Right atrium auricular region (tissue), 2 donors: ENCODE measurements at regions not wholly inside any gene's neighbourhood (a gene's known extent, or its start where the extent isn't known, plus 50 kb on each side); places are given as distances from the start of the nearest gene placed in this dataset.
A peak's percentile ranks its signal among the peaks of the same experiment; 100 is the strongest.

ENCODE experiments used
- DNase-seq: peaks from one replicate; pipeline ENCODE4 v3.0.0-alpha.2; 2019; ENCODE audit warnings: low spot score
- H3K27ac ChIP-seq, 2 donors: fragments of 200-600 bp; sonication (generic); 1 replicate in 1 of 2; 2 replicates in 1 of 2; pipeline ENCODE4 v1.5.1; 2016 to 2019
- H3K27me3 ChIP-seq, 2 donors: fragments of 200-600 bp; sonication (generic); one replicate each; pipeline versions ENCODE4 v1.5.1 to v1.6.0; 2017 to 2019
- H3K36me3 ChIP-seq: fragments of 200-600 bp; sonication (generic); one replicate; pipeline ENCODE4 v1.5.1; 2016
- H3K4me1 ChIP-seq, 2 donors: fragments of 200-600 bp; sonication (generic); one replicate each; pipeline versions ENCODE4 v1.5.1 to v1.6.0; 2017 to 2019
- H3K4me3 ChIP-seq, 2 donors: fragments of 200-600 bp; sonication (generic); 1 replicate in 1 of 2; 2 replicates in 1 of 2; pipeline ENCODE4 v1.5.1; 2017 to 2019; ENCODE audit warnings: mild to moderate bottlenecking in 1 of 2, moderate library complexity in 1 of 2
- H3K9me3 ChIP-seq, 2 donors: fragments of 200-600 bp; sonication (generic); one replicate each; pipeline ENCODE4 v1.5.1; 2019
- TF ChIP-seq, protein P1 (sequence below), 2 donors: fragments of 200-600 bp; sonication (generic); IDR thresholded peaks; one replicate each; pipeline ENCODE4 v1.5.1; 2019; ENCODE audit warnings: antibody characterized with exemption in 2 of 2

DNA sequence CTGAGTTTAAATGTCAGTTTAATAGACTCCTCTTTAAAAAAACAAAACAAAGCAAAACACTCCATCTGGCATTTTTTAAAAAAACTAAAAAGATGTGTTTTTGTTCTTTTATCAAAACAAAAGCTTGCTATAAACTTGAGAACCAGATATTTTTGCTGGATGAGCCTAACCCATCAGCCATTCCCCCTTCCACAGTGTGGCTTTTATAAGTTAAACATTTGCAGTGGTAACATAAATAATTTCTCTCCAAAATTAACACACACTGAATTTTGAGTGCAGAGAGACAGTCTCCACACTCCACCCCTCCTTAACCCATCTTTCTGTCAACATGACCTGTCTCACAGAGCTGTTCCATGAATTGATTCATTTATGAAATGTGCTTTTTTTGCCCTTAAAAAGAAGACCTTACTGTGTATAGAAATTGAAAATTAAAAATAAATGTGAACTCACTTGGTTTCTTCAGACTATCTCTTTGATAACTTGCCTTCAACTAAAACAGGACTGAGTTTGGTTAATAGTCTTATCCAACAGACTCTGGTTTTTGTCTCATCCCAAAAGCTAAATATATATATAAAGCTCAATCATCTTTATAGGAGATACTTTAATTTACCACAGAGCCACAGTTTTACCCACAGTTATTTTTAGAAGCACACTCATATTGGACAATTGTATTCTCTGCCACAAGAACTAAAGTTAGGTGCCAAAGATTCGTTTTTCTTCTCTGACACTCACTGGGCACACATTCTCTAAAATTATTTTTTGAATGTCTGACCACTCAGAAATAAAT, 64.8 kb upstream of the STK39 start:
- Histone ChIP-seq H3K27ac (no peak overlapping the region), H3K4me1 (peaks cover 0 to 16% of the 10 kb centered on the region in 2 donors), H3K27me3 (no peaks in the 10 kb centered on the region), H3K4me3 (no peak overlapping the region), H3K36me3 (no peaks in the 10 kb centered on the region), H3K9me3 (peaks cover 0 to 3% of the 10 kb centered on the region in 2 donors)
- DNase-seq = no peak
- TF ChIP-seq, protein P1, sequence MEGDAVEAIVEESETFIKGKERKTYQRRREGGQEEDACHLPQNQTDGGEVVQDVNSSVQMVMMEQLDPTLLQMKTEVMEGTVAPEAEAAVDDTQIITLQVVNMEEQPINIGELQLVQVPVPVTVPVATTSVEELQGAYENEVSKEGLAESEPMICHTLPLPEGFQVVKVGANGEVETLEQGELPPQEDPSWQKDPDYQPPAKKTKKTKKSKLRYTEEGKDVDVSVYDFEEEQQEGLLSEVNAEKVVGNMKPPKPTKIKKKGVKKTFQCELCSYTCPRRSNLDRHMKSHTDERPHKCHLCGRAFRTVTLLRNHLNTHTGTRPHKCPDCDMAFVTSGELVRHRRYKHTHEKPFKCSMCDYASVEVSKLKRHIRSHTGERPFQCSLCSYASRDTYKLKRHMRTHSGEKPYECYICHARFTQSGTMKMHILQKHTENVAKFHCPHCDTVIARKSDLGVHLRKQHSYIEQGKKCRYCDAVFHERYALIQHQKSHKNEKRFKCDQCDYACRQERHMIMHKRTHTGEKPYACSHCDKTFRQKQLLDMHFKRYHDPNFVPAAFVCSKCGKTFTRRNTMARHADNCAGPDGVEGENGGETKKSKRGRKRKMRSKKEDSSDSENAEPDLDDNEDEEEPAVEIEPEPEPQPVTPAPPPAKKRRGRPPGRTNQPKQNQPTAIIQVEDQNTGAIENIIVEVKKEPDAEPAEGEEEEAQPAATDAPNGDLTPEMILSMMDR (IDR thresholded peaks at IDR 0.05) = no peak

DNA sequence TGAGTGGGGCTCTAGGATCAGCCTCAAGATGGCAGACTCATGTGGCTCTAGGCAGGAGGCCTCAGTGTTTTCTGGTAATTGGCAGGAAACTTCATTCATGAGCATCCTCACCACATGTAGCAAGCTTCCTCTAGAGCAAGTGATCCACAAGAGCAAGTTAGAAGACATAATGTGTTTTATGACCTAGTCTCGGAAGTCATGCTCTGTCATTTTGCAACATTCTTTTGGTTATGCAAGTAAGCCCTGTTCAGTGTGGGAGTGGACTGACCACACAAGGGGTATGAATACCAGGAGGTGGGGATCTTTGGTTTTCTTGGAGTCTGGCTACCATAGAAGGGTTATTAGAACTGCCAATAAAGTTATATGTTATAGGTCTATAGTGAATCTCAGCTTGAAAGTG, 66.8 kb upstream of the STK39 start:
- Histone ChIP-seq H3K4me3 (no peak overlapping the region), H3K36me3 (no peaks in the 10 kb centered on the region), H3K27ac (no peak overlapping the region), H3K9me3 (no peaks in the 10 kb centered on the region), H3K27me3 (no peaks in the 10 kb centered on the region), H3K4me1 (peaks cover 0 to 16% of the 10 kb centered on the region in 2 donors)
- DNase-seq = no peak
- TF ChIP-seq, protein P1 (IDR thresholded peaks at IDR 0.05) = no peak

DNA sequence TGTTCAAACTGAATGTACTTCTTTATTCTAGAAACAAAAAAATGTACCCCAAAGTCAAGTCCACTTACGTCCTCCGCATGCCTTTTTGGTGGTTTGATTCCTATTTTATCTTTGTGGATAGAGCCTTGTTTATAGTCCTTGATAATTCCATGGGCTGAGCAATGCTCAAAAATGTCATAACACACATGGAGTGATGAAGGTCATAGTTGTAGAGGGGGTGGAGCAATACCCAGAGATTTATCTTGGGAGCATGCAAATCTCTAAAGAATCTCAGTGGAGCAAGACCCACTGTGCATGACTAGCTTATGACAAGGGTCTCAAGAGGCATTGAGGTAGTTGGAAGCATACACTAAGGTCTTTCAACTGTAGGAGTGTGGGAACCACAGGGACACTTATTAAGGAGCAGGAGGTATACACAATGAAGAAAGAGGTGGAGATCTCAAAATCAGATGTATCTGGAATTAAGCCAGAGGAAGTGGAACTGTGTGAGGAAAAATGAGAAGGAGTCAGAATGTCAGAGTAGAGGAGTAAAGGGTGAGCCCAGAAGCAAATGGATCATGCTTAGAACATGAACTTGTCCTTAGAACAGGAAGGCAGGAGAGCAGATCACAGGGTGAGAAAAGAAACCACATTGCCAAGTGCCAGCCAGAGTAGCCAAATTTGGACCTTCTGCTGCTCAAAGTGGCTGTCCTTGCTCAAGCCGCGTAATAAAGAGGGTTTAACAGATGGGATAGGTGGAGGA, 68.1 kb upstream of the STK39 start:
- no peaks in the 10 kb centered on the region for H3K9me3 ChIP-seq
- peak overlapping the region in 1 of 2 donors; percentile 48 for H3K27ac ChIP-seq
- no peaks in the 10 kb centered on the region for H3K36me3 ChIP-seq
- no peaks in the 10 kb centered on the region for H3K27me3 ChIP-seq
- no peak for DNase-seq
- TF ChIP-seq, protein P1 (IDR thresholded peaks at IDR 0.05) = no peak
- peaks cover 0 to 16% of the 10 kb centered on the region in 2 donors for H3K4me1 ChIP-seq
- H3K4me3 ChIP-seq = no peak overlapping the region

DNA sequence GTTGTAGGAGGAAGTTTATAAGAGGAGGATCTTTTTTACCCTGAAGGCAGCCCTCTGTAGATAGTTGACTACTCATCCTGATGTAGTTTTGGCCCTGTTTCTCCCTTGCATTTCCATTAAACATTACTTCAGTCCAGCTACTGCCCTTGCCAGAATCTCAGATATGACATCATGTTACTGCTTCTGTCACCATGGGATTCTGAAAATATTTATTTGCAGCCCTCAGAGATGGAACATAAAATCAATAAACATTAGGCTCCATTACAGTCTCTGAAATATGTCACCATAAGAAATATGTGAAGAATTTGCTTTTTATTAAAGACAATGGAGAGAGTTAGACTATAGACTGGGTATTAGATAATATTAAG, 68.7 kb upstream of the STK39 start:
- TF ChIP-seq, protein P1 (IDR thresholded peaks at IDR 0.05) = no peak
- Histone ChIP-seq H3K4me1 (peaks cover 0 to 16% of the 10 kb centered on the region in 2 donors), H3K4me3 (no peak overlapping the region), H3K9me3 (no peaks in the 10 kb centered on the region), H3K27me3 (no peaks in the 10 kb centered on the region), H3K27ac (peak overlapping the region in 1 of 2 donors; percentile 48), H3K36me3 (no peaks in the 10 kb centered on the region)
- no peak for DNase-seq

DNA sequence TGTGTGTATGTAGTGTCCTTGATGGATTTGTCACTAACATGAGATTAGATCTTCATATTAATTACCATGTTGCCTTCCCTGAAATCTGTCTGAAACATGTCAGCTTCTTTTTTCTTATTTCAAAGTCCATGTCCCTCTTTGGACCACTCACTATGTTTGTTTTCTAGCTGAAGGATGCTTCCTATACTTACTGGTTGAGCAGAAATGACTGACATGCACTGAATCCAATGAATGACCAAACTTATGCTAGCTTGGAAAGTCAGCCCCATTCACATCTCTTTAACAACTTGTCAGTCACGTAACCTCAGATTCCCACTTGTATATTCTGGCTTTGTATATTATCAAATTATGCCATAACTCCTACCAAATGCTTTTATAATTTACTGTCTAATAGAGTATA, 69.9 kb upstream of the STK39 start:
- Histone ChIP-seq H3K4me3 (no peak overlapping the region), H3K36me3 (no peaks in the 10 kb centered on the region), H3K27me3 (no peaks in the 10 kb centered on the region), H3K9me3 (no peaks in the 10 kb centered on the region), H3K4me1 (peaks cover 0 to 13% of the 10 kb centered on the region in 2 donors), H3K27ac (no peak overlapping the region)
- TF ChIP-seq, protein P1 (IDR thresholded peaks at IDR 0.05) = no peak
- DNase-seq = no peak
